Neuronal stem cell (in vitro differentiated cells): ENCODE measurements at regions not wholly inside any gene's neighbourhood (a gene's known extent, or its start where the extent isn't known, plus 50 kb on each side); places are given as distances from the start of the nearest gene placed in this dataset.

Source experiments
- DNase-seq: peaks from one replicate; pipeline ENCODE4 v3.0.0-alpha.2; 2013; ENCODE audit warnings: low spot score
- H2AFZ ChIP-seq: one replicate; pipeline ENCODE4 v1.6.1; 2013; ENCODE audit warnings: mild to moderate bottlenecking, low read length, inconsistent platforms
- H2AK5ac ChIP-seq: 2 replicates; pipeline ENCODE4 v1.6.1; 2013; ENCODE audit warnings: low read depth, mild to moderate bottlenecking, inconsistent platforms, low read length, moderate library complexity, mixed read lengths
- H2BK120ac ChIP-seq: 2 replicates; pipeline ENCODE4 v1.6.1; 2013; ENCODE audit warnings: low read depth, mild to moderate bottlenecking, inconsistent platforms, low read length, moderate library complexity, mixed read lengths
- H2BK12ac ChIP-seq: one replicate; pipeline ENCODE4 v1.6.1; 2013; ENCODE audit warnings: low read length, inconsistent platforms
- H2BK15ac ChIP-seq: 2 replicates; pipeline ENCODE4 v1.6.1; 2013; ENCODE audit warnings: mild to moderate bottlenecking, low read length, inconsistent platforms, mixed read lengths
- H2BK5ac ChIP-seq: one replicate; pipeline ENCODE4 v1.6.1; 2013; ENCODE audit warnings: inconsistent platforms, mild to moderate bottlenecking, low read length, moderate library complexity
- H3K14ac ChIP-seq: one replicate; pipeline ENCODE4 v1.6.1; 2013; ENCODE audit warnings: low read length, inconsistent platforms
- H3K18ac ChIP-seq: 2 replicates; pipeline ENCODE4 v1.6.1; 2013; ENCODE audit warnings: low read length, inconsistent platforms
- H3K23ac ChIP-seq: 2 replicates; pipeline ENCODE4 v1.6.1; 2013; ENCODE audit warnings: low read depth, mild to moderate bottlenecking, mixed read lengths, low read length, inconsistent platforms; ENCODE audit not compliant: poor library complexity
- H3K27ac ChIP-seq: replicated peaks from 3 replicates; pipeline ENCODE4 v1.5.1; 2013; ENCODE audit warnings: low read length, inconsistent platforms
- H3K27me3 ChIP-seq, 3 experiments: 2 replicates each; pipeline ENCODE4 v1.6.1; 2013; ENCODE audit warnings: low read length in 3 of 3, mild to moderate bottlenecking in 2 of 3, inconsistent platforms in 1 of 3, low read depth in 1 of 3, mixed read lengths in 1 of 3, moderate library complexity in 1 of 3; ENCODE audit not compliant: control insufficient read depth in 3 of 3, insufficient read depth in 3 of 3
- H3K36me3 ChIP-seq, 2 donors: replicated peaks in 1 of 2; 2 replicates each; pipeline ENCODE4 v1.6.1; 2013; ENCODE audit warnings: low read length in 2 of 2; ENCODE audit not compliant: control insufficient read depth in 2 of 2, insufficient read depth in 2 of 2
- H3K4ac ChIP-seq: 2 replicates; pipeline ENCODE4 v1.6.1; 2013; ENCODE audit warnings: inconsistent platforms, mild to moderate bottlenecking, low read length, moderate library complexity
- H3K4me1 ChIP-seq, 2 donors: 1 replicate in 1 of 2; 2 replicates in 1 of 2; pipeline ENCODE4 v1.6.1; 2013; ENCODE audit warnings: low read length in 2 of 2, low read depth in 1 of 2; ENCODE audit not compliant: control insufficient read depth in 2 of 2, insufficient read depth in 1 of 2
- H3K4me2 ChIP-seq: one replicate; pipeline ENCODE4 v1.6.1; 2013; ENCODE audit warnings: mild to moderate bottlenecking, low read length, inconsistent platforms; ENCODE audit not compliant: insufficient read depth, poor library complexity, severe bottlenecking
- H3K4me3 ChIP-seq, 2 donors: 2 replicates each; pipeline ENCODE4 v1.5.1; 2013; ENCODE audit warnings: low read length in 2 of 2, mild to moderate bottlenecking in 2 of 2, inconsistent platforms in 1 of 2, moderate library complexity in 1 of 2
- H3K79me1 ChIP-seq: one replicate; pipeline ENCODE4 v1.6.1; 2013; ENCODE audit warnings: low read depth, mild to moderate bottlenecking, inconsistent platforms, low read length, moderate library complexity
- H3K9ac ChIP-seq: one replicate; pipeline ENCODE4 v1.6.1; 2013; ENCODE audit warnings: mild to moderate bottlenecking, low read depth, low read length, inconsistent platforms; ENCODE audit not compliant: poor library complexity
- H3K9me3 ChIP-seq, 2 donors: replicated peaks in 1 of 2; 2 replicates each; pipeline versions ENCODE3 to v1.6.1; 2013; ENCODE audit warnings: low read length in 2 of 2, mild to moderate bottlenecking in 2 of 2, inconsistent platforms in 1 of 2, low read depth in 1 of 2, mixed read lengths in 1 of 2, moderate library complexity in 1 of 2; ENCODE audit not compliant: control insufficient read depth in 2 of 2, insufficient read depth in 1 of 2
- H4K8ac ChIP-seq: one replicate; pipeline ENCODE4 v1.6.1; 2013; ENCODE audit warnings: low read depth, mild to moderate bottlenecking, inconsistent platforms, low read length, moderate library complexity
- H4K91ac ChIP-seq: one replicate; pipeline ENCODE4 v1.6.1; 2013; ENCODE audit warnings: low read length, low read depth, mild to moderate bottlenecking, inconsistent platforms; ENCODE audit not compliant: poor library complexity
- WGBS, 2 donors: extraction: QIAGEN DNeasy Blood & Tissue Kit; methylation state at CpG; one replicate each; pipeline ENCODE4 v1.1.7; 2013; ENCODE audit warnings: missing lambda C conversion rate in 2 of 2, mixed read lengths in 1 of 2; ENCODE audit not compliant: insufficient read length in 2 of 2, insufficient replicate concordance in 1 of 2; ENCODE audit errors: extremely low coverage in 2 of 2; 5-methylcytosine and 5-hydroxymethylcytosine counted together

- H2BK12ac ChIP-seq, result no peak overlapping the region
- DNase-seq, result no peak
- no peak overlapping the region for H4K8ac ChIP-seq
- no peak overlapping the region for H3K9ac ChIP-seq
- no peak overlapping the region for H3K4me3 ChIP-seq
- no peak overlapping the region for H2BK120ac ChIP-seq
- no CpG with 5 or more reads among the region's 2 CpGs for WGBS, 2 donors
- no peak overlapping the region for H2AK5ac ChIP-seq
- no peak overlapping the region for H3K4ac ChIP-seq
- no peaks in the 10 kb centered on the region for H3K36me3 ChIP-seq
- H4K91ac ChIP-seq, result no peak overlapping the region
- H3K9me3 ChIP-seq, result no peaks in the 10 kb centered on the region
- H3K27ac ChIP-seq, result no peak overlapping the region
- no peak overlapping the region for H3K4me2 ChIP-seq
- no peak overlapping the region for H2BK5ac ChIP-seq
- no peaks in the 10 kb centered on the region for H3K27me3 ChIP-seq
- no peak overlapping the region for H3K14ac ChIP-seq
- H3K23ac ChIP-seq, result no peak overlapping the region
- no peaks in the 10 kb centered on the region for H3K79me1 ChIP-seq
- no peak overlapping the region for H2AFZ ChIP-seq
- H2BK15ac ChIP-seq, result no peak overlapping the region
- no peaks in the 10 kb centered on the region for H3K4me1 ChIP-seq
- H3K18ac ChIP-seq, result no peak overlapping the region
These were observed 794.6 kb downstream of the TFAP2A start for GRCh38 chr6:9620263-9620662.

GRCh38 chr6:9614778-9615177, 800.1 kb downstream of the TFAP2A start:
- Histone ChIP-seq H3K9me3 (no peaks in the 10 kb centered on the region), H3K27ac (no peak overlapping the region), H2BK120ac (no peak overlapping the region), H2AK5ac (no peak overlapping the region), H3K36me3 (no peaks in the 10 kb centered on the region), H3K18ac (no peak overlapping the region), H3K4me2 (no peak overlapping the region), H2BK15ac (no peak overlapping the region), H2BK12ac (no peak overlapping the region), H2BK5ac (no peak overlapping the region), H3K4me1 (no peaks in the 10 kb centered on the region), H3K9ac (no peak overlapping the region), H3K27me3 (no peaks in the 10 kb centered on the region), H3K4ac (no peak overlapping the region), H4K91ac (no peak overlapping the region), H3K79me1 (no peaks in the 10 kb centered on the region), H4K8ac (no peak overlapping the region), H2AFZ (peak overlapping the region; percentile 72), H3K23ac (no peak overlapping the region), H3K14ac (no peak overlapping the region), H3K4me3 (no peak overlapping the region)
- no peak for DNase-seq
- no CpG with 5 or more reads among the region's 6 CpGs for WGBS, 2 donors

GRCh38 chr6:9612489-9612888, 802.4 kb downstream of the TFAP2A start:
- Histone ChIP-seq H3K18ac (no peak overlapping the region), H3K36me3 (no peaks in the 10 kb centered on the region), H3K4me1 (no peaks in the 10 kb centered on the region), H2AFZ (no peak overlapping the region), H4K91ac (no peak overlapping the region), H4K8ac (no peak overlapping the region), H3K9me3 (no peaks in the 10 kb centered on the region), H3K9ac (no peak overlapping the region), H2BK12ac (no peak overlapping the region), H2BK15ac (no peak overlapping the region), H3K79me1 (no peaks in the 10 kb centered on the region), H3K23ac (no peak overlapping the region), H3K27me3 (no peaks in the 10 kb centered on the region), H3K4me2 (no peak overlapping the region), H3K14ac (no peak overlapping the region), H2BK5ac (no peak overlapping the region), H3K27ac (no peak overlapping the region), H2AK5ac (no peak overlapping the region), H2BK120ac (no peak overlapping the region), H3K4me3 (no peak overlapping the region), H3K4ac (no peak overlapping the region)
- DNase-seq, result no peak
- WGBS, 2 donors, result no CpG with 5 or more reads among the region's 2 CpGs

GRCh38 chr6:9610620-9611415, 804.1 kb downstream of the TFAP2A start:
- Histone ChIP-seq H2AK5ac (no peak overlapping the region), H2AFZ (no peak overlapping the region), H3K4ac (no peak overlapping the region), H3K14ac (no peak overlapping the region), H2BK120ac (no peak overlapping the region), H2BK5ac (no peak overlapping the region), H3K4me1 (no peaks in the 10 kb centered on the region), H3K4me3 (no peak overlapping the region), H4K8ac (no peak overlapping the region), H3K27me3 (peaks cover 0 to 1% (median 0%) of the 10 kb centered on the region in 3 experiments), H3K27ac (no peak overlapping the region), H3K79me1 (no peaks in the 10 kb centered on the region), H4K91ac (no peak overlapping the region), H3K9ac (no peak overlapping the region), H3K18ac (no peak overlapping the region), H3K36me3 (no peaks in the 10 kb centered on the region), H3K23ac (no peak overlapping the region), H2BK15ac (no peak overlapping the region), H3K9me3 (no peaks in the 10 kb centered on the region), H3K4me2 (no peak overlapping the region), H2BK12ac (no peak overlapping the region)
- DNase-seq, result no peak
- WGBS, 2 donors, result no CpG with 5 or more reads among the region's 8 CpGs
